ENCODE measurements at regions not wholly inside any gene's neighbourhood (a gene's known extent, or its start where the extent isn't known, plus 50 kb on each side); places are given as distances from the start of the nearest gene placed in this dataset.
"Not testable (repeated sequence)": the region's sequence is repeated elsewhere in the genome, so short reads cannot be mapped to it uniquely, and the experiment has no call there.

GRCh38 chr16:29261427-29262248 lies 144.9 kb downstream of the NPIPB11 start:
- H3K36me3 ChIP-seq; DNase-seq; H3K27ac ChIP-seq; intact Hi-C loops (cut with DNase I); H3K4me3 ChIP-seq; H3K9ac ChIP-seq (ENCODE audit: low read depth in 2 of 2, low read length in 2 of 2); H3K9me3 ChIP-seq; H3K27me3 ChIP-seq; H3K4me1 ChIP-seq: not testable (repeated sequence)

GRCh38 chr16:29260683-29261426 lies 145.7 kb downstream of the NPIPB11 start:
- H3K27me3 ChIP-seq; H3K4me3 ChIP-seq; H3K27ac ChIP-seq; H3K36me3 ChIP-seq; H3K9me3 ChIP-seq; intact Hi-C loops (cut with DNase I); H3K4me1 ChIP-seq; DNase-seq; H3K9ac ChIP-seq (ENCODE audit: low read depth in 2 of 2, low read length in 2 of 2): not testable (repeated sequence)

GRCh38 chr16:29259635-29260457 lies 146.7 kb downstream of the NPIPB11 start:
- DNase-seq: not testable (repeated sequence)

GRCh38 chr16:29258946-29259634 lies 147.4 kb downstream of the NPIPB11 start:
- H3K9ac ChIP-seq (ENCODE audit: low read depth in 2 of 2, low read length in 2 of 2); DNase-seq; H3K27me3 ChIP-seq; H3K9me3 ChIP-seq; intact Hi-C loops (cut with DNase I); H3K27ac ChIP-seq; H3K4me1 ChIP-seq; H3K4me3 ChIP-seq; H3K36me3 ChIP-seq: not testable (repeated sequence)

More at GRCh38 chr16:29259635-29260457, 146.7 kb downstream of the NPIPB11 start:
- intact Hi-C loops (cut with DNase I); H3K27me3 ChIP-seq; H3K4me1 ChIP-seq; H3K9ac ChIP-seq (ENCODE audit: low read depth in 2 of 2, low read length in 2 of 2); H3K9me3 ChIP-seq; H3K27ac ChIP-seq; H3K36me3 ChIP-seq; H3K4me3 ChIP-seq: not testable (repeated sequence)

- H3K36me3 ChIP-seq; H3K9ac ChIP-seq (ENCODE audit: low read depth in 2 of 2, low read length in 2 of 2); H3K4me3 ChIP-seq; DNase-seq; H3K27me3 ChIP-seq; H3K9me3 ChIP-seq; H3K27ac ChIP-seq; intact Hi-C loops (cut with DNase I); H3K4me1 ChIP-seq: not testable (repeated sequence)
- peak; percentile 23 for TF ChIP-seq CTCF (IDR thresholded peaks at IDR 0.05)
Measured at GRCh38 chr16:29257419-29258336, 148.8 kb downstream of the NPIPB11 start.

GRCh38 chr16:29256501-29256981 lies 150.0 kb downstream of the NPIPB11 start:
- Histone ChIP-seq H3K27me3 (no peaks in the 10 kb centered on the region), H3K9ac (ENCODE audit: low read depth in 2 of 2, low read length in 2 of 2) (no peak overlapping the region), H3K27ac (no peak overlapping the region), H3K9me3 (no peaks in the 10 kb centered on the region), H3K36me3 (no peaks in the 10 kb centered on the region), H3K4me1 (no peaks in the 10 kb centered on the region), H3K4me3 (no peak overlapping the region)
- TF ChIP-seq CTCF (IDR thresholded peaks at IDR 0.05): no peak
- no peak for DNase-seq
- intact Hi-C loops (cut with DNase I): no loop called here

GRCh38 chr16:29255957-29256356 lies 150.6 kb downstream of the NPIPB11 start:
- DNase-seq; H3K4me3 ChIP-seq; H3K27me3 ChIP-seq; H3K27ac ChIP-seq; H3K9me3 ChIP-seq; intact Hi-C loops (cut with DNase I); H3K36me3 ChIP-seq; H3K4me1 ChIP-seq; H3K9ac ChIP-seq (ENCODE audit: low read depth in 2 of 2, low read length in 2 of 2): not testable (repeated sequence)

- H3K36me3 ChIP-seq; H3K4me3 ChIP-seq; DNase-seq; H3K27me3 ChIP-seq; H3K27ac ChIP-seq; intact Hi-C loops (cut with DNase I); H3K9ac ChIP-seq (ENCODE audit: low read depth in 2 of 2, low read length in 2 of 2); H3K9me3 ChIP-seq; H3K4me1 ChIP-seq: not testable (repeated sequence)
Measured at GRCh38 chr16:29255496-29255796, 151.1 kb downstream of the NPIPB11 start.

All from colonic mucosa (tissue), 4 donors.